WTC11 (cell line): ENCODE measurements at regions not wholly inside any gene's neighbourhood (a gene's known extent, or its start where the extent isn't known, plus 50 kb on each side); places are given as distances from the start of the nearest gene placed in this dataset.

Experiments used
- ATAC-seq: fragments of 200-7000 bp; cut with Tn5 transposase; 2 replicates; pipeline ENCODE4 v1.10.0; 2021; ENCODE audit warnings: mild to moderate bottlenecking, moderate library complexity
- CTCF ChIA-PET: fragments of 300-600 bp; sonication (Branson Sonifier 250); formaldehyde crosslinking; loops from one replicate; lab custom pipeline; 2021; ENCODE audit warnings: antibody characterized with exemption; lab: Charles Lee
- POLR2A ChIA-PET: fragments of 350-600 bp; sonication (Branson Sonifier 250); formaldehyde crosslinking; loops from one replicate; lab custom pipeline; 2021; ENCODE audit warnings: antibody characterized with exemption; lab: Charles Lee
- DNase-seq: peaks from one replicate; pipeline ENCODE4 v3.0.0; 2021; ENCODE audit warnings: low spot score
- H3K27ac Mint-ChIP-seq: 2 replicates; pipeline ENCODE4 v1.8.0; 2021; ENCODE audit warnings: mixed read lengths
- H3K27me3 Mint-ChIP-seq: 2 replicates; pipeline ENCODE4 v1.8.0; 2021; ENCODE audit warnings: low read depth, mild to moderate bottlenecking, moderate library complexity, mixed read lengths
- H3K36me3 Mint-ChIP-seq: 2 replicates; pipeline ENCODE4 v1.8.0; 2021; ENCODE audit warnings: mixed read lengths
- H3K4me1 Mint-ChIP-seq: 2 replicates; pipeline ENCODE4 v1.8.0; 2022; ENCODE audit warnings: mixed read lengths
- H3K4me3 Mint-ChIP-seq: 2 replicates; pipeline ENCODE4 v1.8.0; 2021; ENCODE audit warnings: mild to moderate bottlenecking, moderate library complexity, mixed read lengths
- H3K9me3 Mint-ChIP-seq: 2 replicates; pipeline ENCODE4 v1.8.0; 2021; ENCODE audit warnings: mixed read lengths
- CBFB ChIP-seq: sonication (generic); formaldehyde crosslinking; IDR thresholded peaks from 2 replicates; pipeline ENCODE4 v1.8.1; 2022; ENCODE audit warnings: mild to moderate bottlenecking, low read depth, missing genetic modification reagents
- GRHL2 ChIP-seq: fragments of 250-450 bp; sonication (Bioruptor Pico); IDR thresholded peaks from 2 replicates; pipeline ENCODE4 v1.8.0; 2022; ENCODE audit warnings: mild to moderate bottlenecking, moderate library complexity; ENCODE audit not compliant: insufficient replicate concordance, severe bottlenecking
- NR1H2 ChIP-seq: sonication (generic); formaldehyde crosslinking; IDR thresholded peaks from 2 replicates; pipeline ENCODE4 v1.9.0; 2021; ENCODE audit warnings: mild to moderate bottlenecking, moderate library complexity, missing genetic modification reagents
- NR3C1 ChIP-seq: sonication (generic); formaldehyde crosslinking; conservative IDR thresholded peaks from 2 replicates; pipeline ENCODE4 v1.8.1; 2023; ENCODE audit warnings: low read depth, mild to moderate bottlenecking, missing genetic modification reagents
- TP53 ChIP-seq: sonication (generic); formaldehyde crosslinking; IDR thresholded peaks from 2 replicates; pipeline ENCODE4 v1.8.1; 2023; ENCODE audit warnings: mild to moderate bottlenecking, missing genetic modification reagents
- ZBTB21 ChIP-seq: sonication (generic); formaldehyde crosslinking; IDR thresholded peaks from 2 replicates; pipeline ENCODE4 v1.8.1; 2023; ENCODE audit warnings: mild to moderate bottlenecking, missing genetic modification reagents, borderline replicate concordance
- TF ChIP-seq, protein P1 (sequence below): sonication (generic); formaldehyde crosslinking; IDR thresholded peaks from 2 replicates; pipeline ENCODE4 v1.8.0; 2022; ENCODE audit warnings: missing genetic modification reagents
- TF ChIP-seq, protein P2 (sequence below): sonication (generic); formaldehyde crosslinking; IDR thresholded peaks from 2 replicates; pipeline ENCODE4 v1.8.1; 2022; ENCODE audit warnings: low read depth, mild to moderate bottlenecking, moderate library complexity, missing genetic modification reagents, borderline replicate concordance
- TF ChIP-seq, protein P3 (sequence below): sonication (generic); formaldehyde crosslinking; IDR thresholded peaks from 2 replicates; pipeline ENCODE4 v1.8.0; 2023; ENCODE audit warnings: missing genetic modification reagents, mild to moderate bottlenecking, borderline replicate concordance
- TF ChIP-seq, protein P4 (sequence below): sonication (generic); formaldehyde crosslinking; IDR thresholded peaks from 2 replicates; pipeline ENCODE4 v1.8.1; 2023; ENCODE audit warnings: mild to moderate bottlenecking, missing genetic modification reagents, moderate library complexity
- TF ChIP-seq, protein P5 (sequence below): sonication (generic); formaldehyde crosslinking; IDR thresholded peaks from 2 replicates; pipeline ENCODE4 v1.8.1; 2022; ENCODE audit warnings: mild to moderate bottlenecking, missing genetic modification reagents, moderate library complexity, borderline replicate concordance
- TF ChIP-seq, protein P6 (sequence below): sonication (generic); formaldehyde crosslinking; IDR thresholded peaks from 2 replicates; pipeline ENCODE4 v1.8.1; 2022; ENCODE audit warnings: low read depth, missing genetic modification reagents, borderline replicate concordance
- TF ChIP-seq, protein P7 (sequence below): sonication (generic); formaldehyde crosslinking; IDR thresholded peaks from 2 replicates; pipeline ENCODE4 v1.8.0; 2023; ENCODE audit warnings: missing genetic modification reagents

DNA sequence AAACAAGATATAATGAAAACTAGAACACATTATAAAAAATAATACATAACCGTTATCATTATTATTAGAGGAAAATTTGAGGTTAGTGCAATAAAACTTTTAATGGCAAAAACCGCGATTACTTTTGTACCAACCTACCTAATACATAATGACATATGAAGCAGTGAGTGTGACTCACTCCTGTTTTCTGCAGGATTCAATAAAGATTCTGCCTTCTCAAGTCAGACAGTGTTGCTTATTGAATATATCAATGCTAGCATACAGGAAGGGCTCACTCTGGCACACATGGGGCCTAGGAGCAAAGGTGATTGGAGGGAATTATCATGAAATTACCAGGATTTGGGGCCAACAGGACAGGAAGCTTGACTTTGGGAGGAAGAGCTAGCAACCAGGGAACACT lies 230.8 kb upstream of the CEP162 start:
- DNase-seq = no peak
- peaks cover 2% of the 10 kb centered on the region for H3K9me3 Mint-ChIP-seq
- no peaks in the 10 kb centered on the region for H3K27me3 Mint-ChIP-seq
- CTCF ChIA-PET = no interaction called here
- H3K27ac Mint-ChIP-seq = no peak overlapping the region
- H3K4me3 Mint-ChIP-seq = no peak overlapping the region
- H3K4me1 Mint-ChIP-seq = no peaks in the 10 kb centered on the region
- POLR2A ChIA-PET = no interaction called here
- TF ChIP-seq, protein P1, sequence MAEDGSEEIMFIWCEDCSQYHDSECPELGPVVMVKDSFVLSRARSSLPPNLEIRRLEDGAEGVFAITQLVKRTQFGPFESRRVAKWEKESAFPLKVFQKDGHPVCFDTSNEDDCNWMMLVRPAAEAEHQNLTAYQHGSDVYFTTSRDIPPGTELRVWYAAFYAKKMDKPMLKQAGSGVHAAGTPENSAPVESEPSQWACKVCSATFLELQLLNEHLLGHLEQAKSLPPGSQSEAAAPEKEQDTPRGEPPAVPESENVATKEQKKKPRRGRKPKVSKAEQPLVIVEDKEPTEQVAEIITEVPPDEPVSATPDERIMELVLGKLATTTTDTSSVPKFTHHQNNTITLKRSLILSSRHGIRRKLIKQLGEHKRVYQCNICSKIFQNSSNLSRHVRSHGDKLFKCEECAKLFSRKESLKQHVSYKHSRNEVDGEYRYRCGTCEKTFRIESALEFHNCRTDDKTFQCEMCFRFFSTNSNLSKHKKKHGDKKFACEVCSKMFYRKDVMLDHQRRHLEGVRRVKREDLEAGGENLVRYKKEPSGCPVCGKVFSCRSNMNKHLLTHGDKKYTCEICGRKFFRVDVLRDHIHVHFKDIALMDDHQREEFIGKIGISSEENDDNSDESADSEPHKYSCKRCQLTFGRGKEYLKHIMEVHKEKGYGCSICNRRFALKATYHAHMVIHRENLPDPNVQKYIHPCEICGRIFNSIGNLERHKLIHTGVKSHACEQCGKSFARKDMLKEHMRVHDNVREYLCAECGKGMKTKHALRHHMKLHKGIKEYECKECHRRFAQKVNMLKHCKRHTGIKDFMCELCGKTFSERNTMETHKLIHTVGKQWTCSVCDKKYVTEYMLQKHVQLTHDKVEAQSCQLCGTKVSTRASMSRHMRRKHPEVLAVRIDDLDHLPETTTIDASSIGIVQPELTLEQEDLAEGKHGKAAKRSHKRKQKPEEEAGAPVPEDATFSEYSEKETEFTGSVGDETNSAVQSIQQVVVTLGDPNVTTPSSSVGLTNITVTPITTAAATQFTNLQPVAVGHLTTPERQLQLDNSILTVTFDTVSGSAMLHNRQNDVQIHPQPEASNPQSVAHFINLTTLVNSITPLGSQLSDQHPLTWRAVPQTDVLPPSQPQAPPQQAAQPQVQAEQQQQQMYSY (CRISPR knock-in tag) = no peak
- TF ChIP-seq TP53 (CRISPR knock-in tag) = no peak
- TF ChIP-seq ZBTB21 (CRISPR knock-in tag) = no peak
- TF ChIP-seq, protein P2, sequence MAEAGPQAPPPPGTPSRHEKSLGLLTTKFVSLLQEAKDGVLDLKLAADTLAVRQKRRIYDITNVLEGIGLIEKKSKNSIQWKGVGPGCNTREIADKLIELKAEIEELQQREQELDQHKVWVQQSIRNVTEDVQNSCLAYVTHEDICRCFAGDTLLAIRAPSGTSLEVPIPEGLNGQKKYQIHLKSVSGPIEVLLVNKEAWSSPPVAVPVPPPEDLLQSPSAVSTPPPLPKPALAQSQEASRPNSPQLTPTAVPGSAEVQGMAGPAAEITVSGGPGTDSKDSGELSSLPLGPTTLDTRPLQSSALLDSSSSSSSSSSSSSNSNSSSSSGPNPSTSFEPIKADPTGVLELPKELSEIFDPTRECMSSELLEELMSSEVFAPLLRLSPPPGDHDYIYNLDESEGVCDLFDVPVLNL (CRISPR knock-in tag) = no peak
- TF ChIP-seq NR1H2 (CRISPR knock-in tag) = no peak
- TF ChIP-seq, protein P3, sequence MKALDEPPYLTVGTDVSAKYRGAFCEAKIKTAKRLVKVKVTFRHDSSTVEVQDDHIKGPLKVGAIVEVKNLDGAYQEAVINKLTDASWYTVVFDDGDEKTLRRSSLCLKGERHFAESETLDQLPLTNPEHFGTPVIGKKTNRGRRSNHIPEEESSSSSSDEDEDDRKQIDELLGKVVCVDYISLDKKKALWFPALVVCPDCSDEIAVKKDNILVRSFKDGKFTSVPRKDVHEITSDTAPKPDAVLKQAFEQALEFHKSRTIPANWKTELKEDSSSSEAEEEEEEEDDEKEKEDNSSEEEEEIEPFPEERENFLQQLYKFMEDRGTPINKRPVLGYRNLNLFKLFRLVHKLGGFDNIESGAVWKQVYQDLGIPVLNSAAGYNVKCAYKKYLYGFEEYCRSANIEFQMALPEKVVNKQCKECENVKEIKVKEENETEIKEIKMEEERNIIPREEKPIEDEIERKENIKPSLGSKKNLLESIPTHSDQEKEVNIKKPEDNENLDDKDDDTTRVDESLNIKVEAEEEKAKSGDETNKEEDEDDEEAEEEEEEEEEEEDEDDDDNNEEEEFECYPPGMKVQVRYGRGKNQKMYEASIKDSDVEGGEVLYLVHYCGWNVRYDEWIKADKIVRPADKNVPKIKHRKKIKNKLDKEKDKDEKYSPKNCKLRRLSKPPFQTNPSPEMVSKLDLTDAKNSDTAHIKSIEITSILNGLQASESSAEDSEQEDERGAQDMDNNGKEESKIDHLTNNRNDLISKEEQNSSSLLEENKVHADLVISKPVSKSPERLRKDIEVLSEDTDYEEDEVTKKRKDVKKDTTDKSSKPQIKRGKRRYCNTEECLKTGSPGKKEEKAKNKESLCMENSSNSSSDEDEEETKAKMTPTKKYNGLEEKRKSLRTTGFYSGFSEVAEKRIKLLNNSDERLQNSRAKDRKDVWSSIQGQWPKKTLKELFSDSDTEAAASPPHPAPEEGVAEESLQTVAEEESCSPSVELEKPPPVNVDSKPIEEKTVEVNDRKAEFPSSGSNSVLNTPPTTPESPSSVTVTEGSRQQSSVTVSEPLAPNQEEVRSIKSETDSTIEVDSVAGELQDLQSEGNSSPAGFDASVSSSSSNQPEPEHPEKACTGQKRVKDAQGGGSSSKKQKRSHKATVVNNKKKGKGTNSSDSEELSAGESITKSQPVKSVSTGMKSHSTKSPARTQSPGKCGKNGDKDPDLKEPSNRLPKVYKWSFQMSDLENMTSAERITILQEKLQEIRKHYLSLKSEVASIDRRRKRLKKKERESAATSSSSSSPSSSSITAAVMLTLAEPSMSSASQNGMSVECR (CRISPR knock-in tag) = no peak
- TF ChIP-seq GRHL2 (CRISPR knock-in tag) = no peak
- TF ChIP-seq, protein P4, sequence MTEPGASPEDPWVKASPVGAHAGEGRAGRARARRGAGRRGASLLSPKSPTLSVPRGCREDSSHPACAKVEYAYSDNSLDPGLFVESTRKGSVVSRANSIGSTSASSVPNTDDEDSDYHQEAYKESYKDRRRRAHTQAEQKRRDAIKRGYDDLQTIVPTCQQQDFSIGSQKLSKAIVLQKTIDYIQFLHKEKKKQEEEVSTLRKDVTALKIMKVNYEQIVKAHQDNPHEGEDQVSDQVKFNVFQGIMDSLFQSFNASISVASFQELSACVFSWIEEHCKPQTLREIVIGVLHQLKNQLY (CRISPR knock-in tag) = no peak
- TF ChIP-seq, all 79 proteins: peak for 0
- no peak for ATAC-seq
- no peaks in the 10 kb centered on the region for H3K36me3 Mint-ChIP-seq

DNA sequence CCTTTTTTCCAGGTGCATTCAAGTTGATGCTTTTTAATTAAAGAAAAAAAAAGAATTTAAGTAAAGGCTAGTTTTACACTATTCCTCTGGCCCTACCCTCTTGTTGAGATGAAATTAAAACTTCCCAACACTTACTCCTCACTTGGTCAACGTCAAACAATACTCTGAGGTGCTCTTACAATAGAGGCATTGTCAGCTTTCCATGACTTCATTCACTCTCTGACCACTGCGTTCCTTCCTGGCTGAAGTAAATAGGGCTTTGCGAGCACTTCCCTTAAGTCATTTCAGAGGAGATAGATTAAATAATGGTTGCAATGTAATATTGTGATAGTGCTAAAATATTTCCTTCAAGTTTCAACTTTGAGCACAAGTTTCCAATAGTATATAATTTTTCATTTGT lies 229.8 kb upstream of the CEP162 start:
- ATAC-seq (no peak), DNase-seq (no peak)
- H3K27me3 Mint-ChIP-seq = no peaks in the 10 kb centered on the region
- no peaks in the 10 kb centered on the region for H3K9me3 Mint-ChIP-seq
- CTCF ChIA-PET = no interaction called here
- TF ChIP-seq, protein P5, sequence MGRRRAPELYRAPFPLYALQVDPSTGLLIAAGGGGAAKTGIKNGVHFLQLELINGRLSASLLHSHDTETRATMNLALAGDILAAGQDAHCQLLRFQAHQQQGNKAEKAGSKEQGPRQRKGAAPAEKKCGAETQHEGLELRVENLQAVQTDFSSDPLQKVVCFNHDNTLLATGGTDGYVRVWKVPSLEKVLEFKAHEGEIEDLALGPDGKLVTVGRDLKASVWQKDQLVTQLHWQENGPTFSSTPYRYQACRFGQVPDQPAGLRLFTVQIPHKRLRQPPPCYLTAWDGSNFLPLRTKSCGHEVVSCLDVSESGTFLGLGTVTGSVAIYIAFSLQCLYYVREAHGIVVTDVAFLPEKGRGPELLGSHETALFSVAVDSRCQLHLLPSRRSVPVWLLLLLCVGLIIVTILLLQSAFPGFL (CRISPR knock-in tag) = no peak
- no peak overlapping the region for H3K4me3 Mint-ChIP-seq
- no peaks in the 10 kb centered on the region for H3K4me1 Mint-ChIP-seq
- no peak overlapping the region for H3K27ac Mint-ChIP-seq
- H3K36me3 Mint-ChIP-seq = no peaks in the 10 kb centered on the region
- POLR2A ChIA-PET = no interaction called here

DNA sequence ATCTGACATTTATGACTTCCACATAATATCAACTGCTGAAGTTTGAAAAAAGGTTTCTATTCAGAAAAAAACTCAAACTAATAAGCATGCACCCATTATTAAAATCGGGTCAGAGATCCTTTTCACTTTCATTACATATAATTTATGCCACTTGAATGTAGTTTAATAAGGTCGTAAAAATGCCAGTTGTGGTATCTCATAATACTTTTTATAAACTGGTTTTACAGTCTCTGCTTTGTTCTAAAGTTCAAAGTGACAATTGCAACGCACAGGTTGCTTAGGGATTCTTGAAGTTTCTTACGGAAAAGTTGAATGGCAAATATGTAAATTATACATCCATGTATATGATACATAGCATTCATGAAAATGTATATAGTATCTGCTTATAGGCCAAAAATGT lies 229.4 kb upstream of the CEP162 start:
- Mint-ChIP-seq H3K4me1 (no peaks in the 10 kb centered on the region), H3K4me3 (no peak overlapping the region), H3K27ac (no peak overlapping the region), H3K27me3 (no peaks in the 10 kb centered on the region), H3K9me3 (no peaks in the 10 kb centered on the region), H3K36me3 (no peaks in the 10 kb centered on the region)
- ChIA-PET CTCF (no interaction called here), POLR2A (no interaction called here)
- DNase-seq (no peak), ATAC-seq (no peak)
- TF ChIP-seq, protein P6, sequence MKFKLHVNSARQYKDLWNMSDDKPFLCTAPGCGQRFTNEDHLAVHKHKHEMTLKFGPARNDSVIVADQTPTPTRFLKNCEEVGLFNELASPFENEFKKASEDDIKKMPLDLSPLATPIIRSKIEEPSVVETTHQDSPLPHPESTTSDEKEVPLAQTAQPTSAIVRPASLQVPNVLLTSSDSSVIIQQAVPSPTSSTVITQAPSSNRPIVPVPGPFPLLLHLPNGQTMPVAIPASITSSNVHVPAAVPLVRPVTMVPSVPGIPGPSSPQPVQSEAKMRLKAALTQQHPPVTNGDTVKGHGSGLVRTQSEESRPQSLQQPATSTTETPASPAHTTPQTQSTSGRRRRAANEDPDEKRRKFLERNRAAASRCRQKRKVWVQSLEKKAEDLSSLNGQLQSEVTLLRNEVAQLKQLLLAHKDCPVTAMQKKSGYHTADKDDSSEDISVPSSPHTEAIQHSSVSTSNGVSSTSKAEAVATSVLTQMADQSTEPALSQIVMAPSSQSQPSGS (CRISPR knock-in tag) = no peak
- TF ChIP-seq NR3C1 (CRISPR knock-in tag) (no peak), CBFB (CRISPR knock-in tag) (no peak)
- TF ChIP-seq, protein P7, sequence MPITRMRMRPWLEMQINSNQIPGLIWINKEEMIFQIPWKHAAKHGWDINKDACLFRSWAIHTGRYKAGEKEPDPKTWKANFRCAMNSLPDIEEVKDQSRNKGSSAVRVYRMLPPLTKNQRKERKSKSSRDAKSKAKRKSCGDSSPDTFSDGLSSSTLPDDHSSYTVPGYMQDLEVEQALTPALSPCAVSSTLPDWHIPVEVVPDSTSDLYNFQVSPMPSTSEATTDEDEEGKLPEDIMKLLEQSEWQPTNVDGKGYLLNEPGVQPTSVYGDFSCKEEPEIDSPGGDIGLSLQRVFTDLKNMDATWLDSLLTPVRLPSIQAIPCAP (CRISPR knock-in tag) = no peak
- TF ChIP-seq, protein P1 (CRISPR knock-in tag) = no peak
